ENCODE measurements at regions not wholly inside any gene's neighbourhood (a gene's known extent, or its start where the extent isn't known, plus 50 kb on each side); places are given as distances from the start of the nearest gene placed in this dataset.

DNA sequence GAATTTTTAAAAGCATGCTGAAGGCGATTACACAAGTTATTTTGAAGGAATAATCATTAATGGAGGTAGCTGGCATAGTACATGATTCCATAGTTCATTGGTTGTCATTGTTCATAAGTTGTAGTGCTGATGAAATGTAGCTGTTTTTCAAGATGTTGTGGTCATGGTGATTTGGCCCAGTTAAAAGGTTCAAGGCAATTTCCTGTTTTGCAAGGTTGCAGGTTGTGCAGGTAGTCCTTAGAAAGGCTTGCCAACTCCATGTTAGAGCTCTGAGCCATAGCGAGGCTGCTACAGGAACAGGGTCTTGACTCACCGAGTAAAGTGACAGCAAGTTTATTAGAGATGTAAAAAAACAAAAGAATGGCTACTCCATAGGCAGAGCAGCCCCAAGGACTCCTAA lies 95.8 kb upstream of the CHORDC1 start:
- Mint-ChIP-seq H3K36me3 (no peaks in the 10 kb centered on the region), H3K27ac (no peak overlapping the region), H3K9me3 (peaks cover 26% of the 10 kb centered on the region), H3K4me3 (no peak overlapping the region), H3K27me3 (ENCODE audit: low read depth) (no peaks in the 10 kb centered on the region), H3K4me1 (peaks cover 7% of the 10 kb centered on the region)
- DNase-seq (ENCODE audit: low spot score) (no peak), ATAC-seq (no peak)
- POLR2A ChIA-PET = no interaction called here
- TF ChIP-seq ATF2 (CRISPR knock-in tag; IDR thresholded peaks at IDR 0.05; ENCODE audit: borderline replicate concordance, low read depth) = no peak
- TF ChIP-seq, protein P1, sequence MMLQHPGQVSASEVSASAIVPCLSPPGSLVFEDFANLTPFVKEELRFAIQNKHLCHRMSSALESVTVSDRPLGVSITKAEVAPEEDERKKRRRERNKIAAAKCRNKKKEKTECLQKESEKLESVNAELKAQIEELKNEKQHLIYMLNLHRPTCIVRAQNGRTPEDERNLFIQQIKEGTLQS (CRISPR knock-in tag; conservative IDR thresholded peaks at IDR 0.05) = no peak
- TF ChIP-seq AR (CRISPR knock-in tag; IDR thresholded peaks at IDR 0.05) = no peak
- no peak for TF ChIP-seq ETV6 (CRISPR knock-in tag; IDR thresholded peaks at IDR 0.05)
- no peak for TF ChIP-seq OVOL2 (CRISPR knock-in tag; IDR thresholded peaks at IDR 0.05; ENCODE audit: borderline replicate concordance)
- CTCF ChIA-PET = no interaction called here

DNA sequence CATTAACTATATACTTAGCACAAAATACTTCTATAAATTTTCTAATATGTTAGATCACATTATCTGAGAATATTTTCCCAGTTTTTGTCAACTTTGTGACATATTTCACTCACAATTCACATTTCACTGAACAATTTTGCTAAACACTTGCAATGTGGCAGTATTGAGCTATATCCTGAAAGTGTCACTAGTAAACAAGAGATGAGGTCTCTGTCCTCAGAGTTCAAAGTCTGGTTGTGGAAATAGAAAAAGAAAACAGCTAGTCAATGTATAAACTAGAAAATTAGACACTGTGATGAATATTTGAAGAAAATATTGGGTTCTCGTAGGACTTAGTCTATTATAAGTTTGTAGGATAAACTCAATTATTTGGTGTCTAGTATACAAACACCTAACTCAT lies 87.4 kb upstream of the CHORDC1 start:
- CTCF ChIA-PET = interaction anchor here (0.6 to 1.3 kb wide), 4 partner anchors 22 to 171 kb away, joined by 3 to 4 read pairs (median 3); no protein-coding TSS in a partner anchor
- Mint-ChIP-seq H3K27ac (no peak overlapping the region), H3K9me3 (peaks cover 6% of the 10 kb centered on the region; the same call in 1 of the 2 replicates), H3K4me1 (no peaks in the 10 kb centered on the region), H3K36me3 (no peaks in the 10 kb centered on the region), H3K4me3 (no peak overlapping the region), H3K27me3 (ENCODE audit: low read depth) (no peaks in the 10 kb centered on the region)
- DNase-seq (ENCODE audit: low spot score) (no peak), ATAC-seq (no peak)
- POLR2A ChIA-PET = no interaction called here
- TF ChIP-seq MXD4 (CRISPR knock-in tag; IDR thresholded peaks at IDR 0.05; ENCODE audit: borderline replicate concordance) = no peak
- TF ChIP-seq ARID4B (CRISPR knock-in tag; IDR thresholded peaks at IDR 0.05; ENCODE audit: borderline replicate concordance) = no peak
- TF ChIP-seq SMAD3 (CRISPR knock-in tag; IDR thresholded peaks at IDR 0.05; ENCODE audit: borderline replicate concordance) = no peak
- TF ChIP-seq RORB (CRISPR knock-in tag; IDR thresholded peaks at IDR 0.05) = no peak
- TF ChIP-seq HMGA2 (CRISPR knock-in tag; IDR thresholded peaks at IDR 0.05) = no peak
- no peak for TF ChIP-seq ESRRA (CRISPR knock-in tag; IDR thresholded peaks at IDR 0.05; ENCODE audit: borderline replicate concordance)
- no peak for TF ChIP-seq EMX1 (CRISPR knock-in tag; IDR thresholded peaks at IDR 0.05)
- no peak for TF ChIP-seq TP53 (CRISPR knock-in tag; IDR thresholded peaks at IDR 0.05)

GRCh38 chr11:90309693-90310092 lies 86.8 kb upstream of the CHORDC1 start:
- no peak overlapping the region for H3K4me3 Mint-ChIP-seq
- ChIA-PET POLR2A (no interaction called here), CTCF (interaction anchor here (0.9 to 1.3 kb wide), 3 partner anchors 21 to 171 kb away, joined by 3 to 4 read pairs (median 3); no protein-coding TSS in a partner anchor)
- ATAC-seq (no peak), DNase-seq (ENCODE audit: low spot score) (no peak)
- TF ChIP-seq E2F5 (CRISPR knock-in tag; IDR thresholded peaks at IDR 0.05) = no peak
- TF ChIP-seq GABPB1 (CRISPR knock-in tag; IDR thresholded peaks at IDR 0.05) = peak; percentile 84
- no peak for TF ChIP-seq ESRRA (CRISPR knock-in tag; IDR thresholded peaks at IDR 0.05; ENCODE audit: borderline replicate concordance)
- H3K27ac Mint-ChIP-seq = no peak overlapping the region
- no peaks in the 10 kb centered on the region for H3K4me1 Mint-ChIP-seq
- no peaks in the 10 kb centered on the region for H3K27me3 Mint-ChIP-seq (ENCODE audit: low read depth)
- H3K36me3 Mint-ChIP-seq = no peaks in the 10 kb centered on the region
- H3K9me3 Mint-ChIP-seq = peaks cover 6% of the 10 kb centered on the region; the same call in 1 of the 2 replicates
